GM21737 (cell line): ENCODE measurements at regions not wholly inside any gene's neighbourhood (a gene's known extent, or its start where the extent isn't known, plus 50 kb on each side); places are given as distances from the start of the nearest gene placed in this dataset.
"Not testable (repeated sequence)": the region's sequence is repeated elsewhere in the genome, so short reads cannot be mapped to it uniquely, and the experiment has no call there.

Source experiments
- ATAC-seq: cut with Tn5 transposase; IDR thresholded peaks from one replicate; pipeline ENCODE4 v1.9.1; 2021; ENCODE audit warnings: mild to moderate bottlenecking, moderate library complexity; ENCODE audit not compliant: unreplicated experiment

DNA sequence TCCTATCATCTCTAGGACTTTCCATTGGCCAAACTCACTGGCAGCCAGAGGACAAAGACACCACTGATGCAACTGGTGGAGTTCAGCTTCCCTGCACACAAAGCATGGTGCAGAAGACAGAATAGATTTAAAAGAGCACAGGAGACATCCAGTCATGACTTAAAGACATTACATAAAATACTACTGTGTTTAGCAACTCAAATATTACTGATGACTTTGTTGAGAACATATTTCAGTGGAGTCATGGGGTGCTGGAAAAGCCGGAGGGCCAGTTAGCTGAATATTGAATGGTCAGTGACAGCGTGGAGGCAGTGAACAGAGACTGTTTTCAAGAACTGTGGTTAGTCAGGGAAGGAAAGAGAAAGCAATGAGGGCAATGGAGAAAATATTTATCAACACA is 296.3 kb upstream of the NRP1 start:
- ATAC-seq, result no peak

DNA sequence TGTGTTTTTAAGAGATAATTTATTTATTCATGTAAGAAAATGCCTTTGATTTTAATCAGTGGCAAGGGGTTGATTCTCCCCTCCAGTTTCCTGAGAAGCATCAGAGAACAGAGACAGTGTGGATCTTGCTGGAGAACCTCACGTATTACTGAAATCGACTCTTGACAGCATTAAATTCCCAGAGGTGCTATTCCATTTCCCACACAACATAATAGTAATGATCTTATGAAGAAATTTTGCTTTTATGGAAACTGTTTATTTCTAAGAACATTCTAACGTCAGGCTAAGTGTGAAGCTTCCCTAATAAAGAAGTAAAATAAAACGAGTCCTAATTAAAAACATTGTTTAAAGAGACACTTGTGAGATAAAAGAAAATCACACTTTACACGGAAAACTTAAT is 293.1 kb upstream of the NRP1 start:
- no peak for ATAC-seq

DNA sequence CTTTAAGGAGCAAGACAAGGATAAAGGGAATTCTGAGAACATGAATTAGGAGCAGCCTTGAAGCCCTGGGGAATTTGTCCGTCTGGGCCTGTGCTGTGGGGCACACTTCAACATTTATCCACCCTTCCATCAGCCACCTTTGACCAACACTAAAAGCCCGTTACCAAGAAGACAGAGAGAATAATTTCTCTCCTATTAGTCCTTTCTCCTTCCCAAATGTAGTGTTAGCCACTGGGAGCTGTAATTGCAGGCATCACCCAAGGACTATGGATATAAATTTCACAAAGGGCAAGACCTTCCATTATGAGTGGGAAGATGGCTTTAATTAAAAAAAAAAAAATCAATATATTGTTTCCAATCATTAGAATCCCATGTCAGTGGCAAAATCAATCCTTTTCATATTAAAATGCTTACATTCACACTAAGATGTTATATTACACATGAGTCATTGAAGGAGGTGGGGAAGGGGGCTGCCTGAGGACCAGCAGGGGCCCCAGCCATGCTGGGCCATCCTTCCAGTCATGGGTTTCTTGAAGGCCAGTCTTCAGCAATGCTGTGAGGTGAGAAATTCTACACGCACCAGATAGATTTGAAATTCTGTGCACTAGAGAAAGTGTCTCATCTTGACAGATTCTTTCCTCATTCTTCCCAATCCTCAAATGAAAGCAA is 292.5 kb upstream of the NRP1 start:
- no peak for ATAC-seq

DNA sequence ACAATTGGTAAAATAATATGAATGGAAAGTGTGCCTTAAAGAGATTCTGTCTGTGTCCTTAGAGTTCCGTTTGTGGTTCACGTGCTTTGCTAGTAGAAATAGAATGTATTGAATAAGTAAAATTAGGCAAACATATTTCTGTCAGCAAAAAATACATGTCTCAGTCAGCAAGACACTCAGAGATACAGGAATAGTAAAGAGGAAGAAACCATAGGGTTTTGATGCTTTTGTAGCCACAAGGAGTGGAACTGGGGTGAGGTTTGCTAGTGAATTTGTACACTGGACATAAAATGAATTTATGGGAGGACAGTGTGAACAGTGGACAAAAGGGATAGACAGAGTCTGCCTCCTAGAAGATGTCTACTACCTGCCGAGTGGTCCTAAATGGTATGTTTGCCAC is 289.2 kb upstream of the NRP1 start:
- no peak for ATAC-seq

DNA sequence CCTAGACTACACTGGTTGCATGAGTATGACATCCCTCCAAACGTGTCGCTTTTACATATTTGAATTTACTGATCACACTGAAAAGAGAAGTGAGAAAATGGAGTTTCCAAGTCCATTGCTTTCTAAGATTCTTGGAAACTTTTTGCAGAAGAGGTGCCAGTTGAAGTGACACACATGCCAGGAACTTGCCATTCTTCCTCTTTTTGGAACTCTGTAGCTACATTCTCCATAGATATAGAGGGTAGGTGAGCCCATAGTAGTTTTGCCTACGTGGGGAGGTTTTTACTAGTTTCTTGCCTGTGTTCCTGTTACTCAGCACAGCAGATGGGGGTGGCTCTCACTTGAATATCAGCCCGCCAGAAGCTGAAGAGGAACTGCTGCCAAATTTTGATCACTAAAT is 286.6 kb upstream of the NRP1 start:
- ATAC-seq, result no peak

DNA sequence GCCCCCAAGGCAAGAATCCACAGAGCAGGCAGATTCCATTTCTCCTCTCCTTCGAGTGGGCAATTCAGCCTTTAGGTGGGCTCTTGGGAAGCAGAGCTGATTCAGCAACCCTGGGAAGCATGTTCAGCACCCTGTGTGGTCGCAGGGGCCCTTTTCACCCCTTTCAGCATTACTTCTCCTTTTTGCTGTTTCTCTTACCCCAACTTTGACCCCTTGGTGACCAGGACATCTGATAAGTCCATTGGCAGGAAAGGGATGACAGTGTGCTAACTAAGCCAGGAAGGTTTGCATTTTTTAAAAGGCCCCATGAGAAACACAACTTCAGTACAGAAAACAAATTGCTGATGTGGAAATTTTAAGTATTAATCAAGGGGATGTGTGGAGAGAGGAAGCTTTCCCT is 283.7 kb upstream of the NRP1 start:
- no peak for ATAC-seq

DNA sequence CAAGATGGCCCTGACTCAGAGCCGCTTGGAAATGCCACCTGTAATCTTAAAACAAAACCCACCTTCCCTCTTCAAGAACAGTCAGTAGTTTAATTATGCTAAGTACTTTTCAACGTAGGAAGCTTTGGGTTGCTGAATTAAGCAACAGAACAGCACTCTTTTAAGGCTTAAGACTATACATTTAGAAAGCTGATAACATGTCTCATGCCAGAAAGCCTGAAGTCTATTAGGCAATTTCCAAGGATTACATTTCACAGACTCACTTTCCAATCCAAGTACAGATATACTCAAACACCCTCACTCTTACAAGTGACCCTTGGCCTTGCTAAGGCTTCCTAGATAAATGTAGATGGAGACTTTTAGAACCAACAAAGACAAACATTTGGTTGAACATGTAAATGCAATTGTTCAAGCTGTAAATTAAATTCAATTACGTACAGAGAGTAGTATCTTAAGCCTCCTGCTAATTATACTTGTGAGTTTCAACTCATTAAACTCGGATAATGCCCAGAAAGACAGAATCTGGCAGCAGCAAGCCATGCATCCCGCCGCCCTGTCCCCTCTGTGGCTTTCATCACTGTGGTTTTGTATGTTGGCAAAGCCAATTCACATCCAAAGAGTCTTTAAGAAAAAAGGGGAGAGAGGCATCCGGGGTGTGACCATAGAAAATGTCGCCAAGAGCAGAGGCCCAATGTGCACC is 283.1 kb upstream of the NRP1 start:
- ATAC-seq, result no peak

DNA sequence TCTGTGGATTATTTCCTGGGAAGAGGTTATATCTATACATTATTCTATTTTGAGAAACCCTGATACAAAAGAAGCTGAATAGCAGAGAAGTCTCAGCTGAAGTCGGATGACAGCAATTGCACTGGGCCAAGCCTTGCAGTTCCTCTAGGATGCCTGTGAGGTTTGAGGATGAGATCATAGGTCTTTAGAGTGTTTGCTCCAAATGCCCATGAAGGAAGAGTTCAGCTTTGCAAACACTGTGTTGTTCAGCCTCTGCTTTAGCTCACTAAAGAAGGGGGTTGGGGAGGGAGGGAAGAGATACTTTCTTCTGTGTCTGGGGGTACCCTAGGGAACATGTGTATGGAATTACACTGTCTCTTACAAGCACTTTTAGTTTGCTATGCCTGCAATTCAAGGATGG is 282.5 kb upstream of the NRP1 start:
- no peak for ATAC-seq

DNA sequence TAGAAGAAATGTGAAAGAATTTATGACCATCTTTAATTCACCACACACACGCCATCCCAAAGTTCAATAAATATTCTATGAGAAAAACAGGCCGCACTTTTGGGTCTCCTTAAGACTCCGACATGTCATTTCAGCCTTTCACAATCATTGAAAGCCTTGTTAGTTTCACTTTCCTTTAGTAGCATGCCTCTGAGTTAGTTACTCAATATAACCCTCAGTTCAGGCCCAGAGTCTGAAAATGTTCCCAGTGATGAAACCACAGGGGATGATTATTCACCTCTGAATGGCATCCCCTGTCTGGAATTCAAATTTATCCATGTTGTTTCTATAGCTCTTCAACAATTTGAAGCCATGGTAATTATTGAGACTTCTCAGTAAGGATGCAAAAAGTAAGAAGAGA is 278.1 kb upstream of the NRP1 start:
- no peak for ATAC-seq

DNA sequence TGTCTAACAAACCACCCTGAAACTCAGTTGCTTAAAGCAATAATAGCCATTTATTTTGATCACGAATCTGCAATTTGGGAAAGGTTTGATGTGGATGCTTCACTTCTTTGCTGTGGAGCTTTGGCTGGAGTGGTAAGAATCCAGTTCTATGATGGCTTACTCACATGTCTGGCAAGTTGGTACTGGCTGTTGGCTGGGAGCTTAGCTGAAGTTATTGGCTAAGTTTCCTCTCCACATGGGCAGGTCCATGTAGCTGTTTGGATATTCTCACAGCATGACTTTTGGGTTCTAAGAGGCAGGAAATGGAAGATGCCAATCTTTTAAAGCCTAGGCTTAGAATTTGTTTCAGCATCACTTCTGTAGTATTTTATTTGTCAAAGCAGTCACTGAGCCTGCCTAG is 277.6 kb upstream of the NRP1 start:
- no peak for ATAC-seq

DNA sequence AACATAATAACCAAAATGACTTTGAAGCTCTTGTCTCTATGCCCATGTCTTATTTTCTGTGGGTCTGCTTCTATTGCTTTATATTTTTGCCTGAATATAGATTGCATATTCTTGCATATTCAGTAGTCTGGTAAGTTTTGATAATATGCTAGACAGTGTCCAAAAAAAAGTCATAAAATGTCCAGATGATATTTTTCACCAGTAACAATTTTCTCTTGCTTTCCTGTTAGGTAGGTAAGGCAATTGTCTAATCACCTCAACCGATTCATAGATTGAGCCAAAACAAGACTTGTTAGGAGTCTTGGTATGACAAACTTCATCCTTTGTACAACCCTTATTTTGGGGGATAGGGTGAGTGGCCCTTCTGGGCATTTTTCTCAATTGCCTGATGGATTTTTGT is 277.0 kb upstream of the NRP1 start:
- no peak for ATAC-seq

DNA sequence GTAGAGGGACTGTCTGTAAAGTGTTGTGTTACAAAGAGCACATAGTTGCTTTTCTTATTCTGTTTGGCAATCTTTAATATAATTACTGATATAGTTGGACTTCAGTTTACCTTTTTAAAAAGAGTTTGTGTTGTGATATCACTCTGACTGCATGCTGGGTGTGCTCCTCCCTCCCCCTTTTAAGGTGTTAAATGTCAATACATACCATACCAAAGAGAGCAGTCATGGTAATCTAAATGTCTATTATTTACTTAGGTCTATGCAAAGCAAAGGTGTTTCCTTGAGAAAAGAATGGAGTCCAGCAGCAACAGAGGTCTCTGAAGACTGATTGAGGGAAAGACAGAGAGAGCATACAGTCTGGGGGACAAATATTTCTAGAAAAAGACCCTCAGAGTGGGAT is 275.1 kb upstream of the NRP1 start:
- ATAC-seq, result no peak

DNA sequence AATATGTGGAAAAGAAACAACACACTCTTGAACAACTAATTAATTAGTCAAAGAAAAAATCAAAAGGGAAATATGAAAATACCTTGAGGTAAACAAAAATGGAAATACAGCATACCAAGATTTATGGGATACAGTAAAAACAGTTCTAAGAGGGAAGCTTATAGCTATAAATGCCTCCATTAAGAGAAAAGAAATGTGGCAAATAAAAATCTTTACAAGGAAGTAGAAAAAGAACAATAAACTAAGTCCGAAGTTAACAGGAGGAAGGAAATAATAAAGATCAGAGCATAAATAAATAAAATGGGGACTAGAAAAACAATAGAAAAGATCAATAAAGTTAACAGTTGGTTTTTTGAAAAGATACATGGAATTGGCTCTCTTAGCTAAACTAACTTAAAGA is 267.8 kb upstream of the NRP1 start:
- no peak for ATAC-seq

DNA sequence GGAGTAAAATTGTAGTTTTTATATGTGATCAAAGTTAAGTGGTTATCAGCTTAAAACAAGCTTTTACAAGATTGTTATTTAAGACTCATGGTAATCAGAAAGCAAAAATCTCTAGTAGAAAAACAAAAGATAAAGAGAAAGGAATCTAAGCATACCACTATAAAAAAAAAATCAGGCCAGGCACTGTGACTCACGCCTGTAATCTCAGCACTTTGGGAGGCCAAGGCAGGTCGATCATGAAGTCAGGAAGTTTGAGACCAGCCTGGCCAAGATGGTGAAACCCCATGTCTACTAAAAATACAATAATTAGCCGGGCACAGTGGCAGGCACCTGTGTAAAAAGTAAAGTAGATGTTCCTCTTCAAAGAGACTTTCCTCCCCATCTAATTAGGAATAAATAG is 265.9 kb upstream of the NRP1 start:
- ATAC-seq, result no peak

DNA sequence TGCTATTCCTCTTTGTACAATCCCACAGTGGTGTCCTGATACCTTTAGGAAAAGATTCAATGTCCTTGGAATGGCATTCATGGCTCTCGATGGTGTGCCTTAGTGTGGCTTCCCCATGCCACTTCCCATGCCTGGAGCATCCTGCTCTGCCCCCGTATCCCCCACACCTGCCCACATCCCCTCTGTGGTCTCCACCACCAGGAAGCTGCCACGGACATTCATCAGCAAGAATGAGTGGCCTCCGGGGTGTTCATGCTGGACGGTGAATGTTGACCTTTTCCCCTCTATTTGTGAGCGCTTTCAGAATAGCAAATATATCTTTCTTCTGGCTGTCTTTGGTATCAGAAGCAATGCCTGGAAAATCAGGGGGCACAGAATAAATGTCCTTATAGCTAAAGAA is 262.0 kb upstream of the NRP1 start:
- ATAC-seq, result no peak

DNA sequence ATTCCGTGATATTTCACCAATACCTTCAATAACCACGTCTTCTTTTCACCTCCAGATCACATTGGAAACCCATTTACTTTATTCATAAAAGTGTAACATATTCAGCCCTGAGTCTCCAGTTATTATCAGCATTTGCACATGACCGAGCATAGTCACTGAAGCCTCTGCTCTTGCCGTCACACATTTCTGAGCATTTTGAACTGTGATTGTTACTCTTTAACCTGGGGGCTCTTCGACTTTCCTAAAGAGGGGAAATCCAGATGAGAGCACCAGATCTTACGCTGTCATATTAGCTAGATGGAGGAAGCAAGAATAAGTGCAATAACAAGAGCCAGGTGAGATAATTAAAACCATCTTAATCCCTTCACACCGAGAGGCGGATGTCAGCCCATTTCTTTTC is 260.0 kb upstream of the NRP1 start:
- ATAC-seq, result no peak

DNA sequence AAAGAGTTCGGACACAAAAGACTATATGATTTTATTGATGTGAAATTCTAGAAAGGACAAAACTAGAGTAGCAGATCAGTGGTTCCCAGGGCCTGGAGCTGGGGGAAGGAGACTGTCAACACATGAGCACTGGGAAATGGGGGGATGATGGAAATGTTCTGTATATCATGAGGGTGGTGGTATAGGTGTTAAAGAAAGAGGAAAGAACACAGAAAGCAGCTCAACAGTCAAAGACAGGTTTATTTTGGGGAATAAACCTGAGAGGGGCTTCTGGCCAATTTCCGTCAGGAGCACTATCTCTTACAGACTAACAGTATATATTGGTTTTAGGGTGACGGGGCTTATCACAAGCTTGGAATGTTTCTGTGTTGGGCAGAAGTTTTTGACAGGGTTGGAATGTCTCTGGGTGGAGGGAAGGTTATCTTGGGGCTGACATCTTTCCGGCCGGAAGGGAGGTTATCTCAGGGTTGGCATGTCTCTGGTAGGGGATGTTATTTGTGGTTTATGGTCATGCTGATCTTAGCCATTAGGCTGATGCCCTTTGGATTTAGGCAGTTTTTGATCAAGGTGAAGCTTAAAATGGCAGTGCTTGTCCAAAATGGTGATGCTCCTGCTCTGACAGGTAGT is 254.6 kb upstream of the NRP1 start:
- ATAC-seq, result no peak

DNA sequence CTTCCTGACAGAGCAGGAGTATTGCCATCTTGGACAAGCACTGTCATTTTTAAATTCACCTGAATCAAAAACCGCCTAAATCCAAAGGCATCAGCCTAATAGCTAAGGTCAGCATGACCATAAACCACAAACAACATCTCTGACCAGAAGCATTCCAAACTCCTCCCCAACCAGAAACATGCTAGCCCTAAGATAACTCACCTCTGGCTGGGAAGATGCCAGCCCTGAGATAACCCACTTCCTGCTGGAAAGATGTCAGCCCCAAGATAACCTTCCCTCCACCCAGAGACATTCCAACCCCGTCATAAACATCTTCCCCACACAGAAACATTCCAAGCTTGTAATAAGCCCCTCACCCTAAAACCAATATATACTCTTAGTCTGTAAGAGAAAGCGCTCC is 250.1 kb upstream of the NRP1 start:
- ATAC-seq, result not testable (repeated sequence)

DNA sequence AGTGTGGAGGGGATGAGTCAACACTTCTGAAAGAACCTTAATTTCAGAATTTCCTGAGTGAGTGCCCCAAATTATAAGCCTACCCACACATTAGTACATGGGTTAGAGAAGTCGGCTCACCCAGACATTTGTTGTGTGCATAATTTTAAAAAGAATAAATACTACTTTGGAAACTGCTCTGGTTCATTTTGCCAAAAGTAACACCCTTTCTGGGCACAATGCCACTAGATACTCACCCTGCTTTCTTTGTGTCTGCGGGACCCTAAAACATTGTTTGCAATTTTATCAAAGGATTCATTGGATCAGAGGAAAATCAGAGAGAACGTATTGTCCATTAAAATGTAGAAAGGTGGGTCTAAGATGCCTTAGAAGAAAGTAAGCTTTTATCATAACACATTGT is 245.5 kb upstream of the NRP1 start:
- ATAC-seq, result no peak

DNA sequence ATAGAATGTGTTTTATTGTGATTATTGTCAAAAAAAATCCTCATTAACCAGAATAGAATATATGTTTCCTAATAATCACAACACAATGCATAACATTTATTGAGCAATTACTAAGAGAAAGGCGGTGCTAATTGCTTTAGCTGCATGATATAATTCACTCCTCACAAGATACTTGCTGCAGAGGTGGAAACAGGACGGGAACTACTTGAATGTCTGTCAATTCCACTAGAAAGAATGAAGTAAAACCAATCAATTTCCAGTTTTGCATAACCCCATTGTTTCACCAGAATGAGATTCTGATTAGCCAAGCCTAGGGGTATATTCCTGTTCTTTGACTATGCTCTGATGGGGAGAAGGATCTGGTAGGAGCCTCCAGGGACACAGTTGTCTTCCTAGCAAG is 239.1 kb upstream of the NRP1 start:
- ATAC-seq, result no peak

DNA sequence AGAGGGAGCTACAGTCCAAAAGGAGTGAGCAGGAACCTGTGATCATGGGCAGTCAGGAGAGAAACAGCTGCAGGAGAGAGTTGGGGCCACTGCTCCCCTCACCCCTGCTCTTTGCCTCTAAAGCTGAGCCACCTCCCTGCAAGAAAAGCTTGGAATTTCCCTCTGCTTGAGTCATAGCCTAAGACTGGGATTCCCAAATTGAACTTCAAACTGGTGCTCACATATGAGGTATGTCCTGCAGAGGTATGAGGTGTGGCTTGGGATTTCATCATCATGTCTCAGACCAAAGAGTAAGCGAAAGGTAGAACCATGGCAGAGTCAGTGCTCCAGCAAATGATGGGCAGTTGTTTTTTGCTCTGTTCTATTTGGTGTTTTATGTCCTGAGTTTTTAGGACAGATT is 237.1 kb upstream of the NRP1 start:
- ATAC-seq, result no peak

DNA sequence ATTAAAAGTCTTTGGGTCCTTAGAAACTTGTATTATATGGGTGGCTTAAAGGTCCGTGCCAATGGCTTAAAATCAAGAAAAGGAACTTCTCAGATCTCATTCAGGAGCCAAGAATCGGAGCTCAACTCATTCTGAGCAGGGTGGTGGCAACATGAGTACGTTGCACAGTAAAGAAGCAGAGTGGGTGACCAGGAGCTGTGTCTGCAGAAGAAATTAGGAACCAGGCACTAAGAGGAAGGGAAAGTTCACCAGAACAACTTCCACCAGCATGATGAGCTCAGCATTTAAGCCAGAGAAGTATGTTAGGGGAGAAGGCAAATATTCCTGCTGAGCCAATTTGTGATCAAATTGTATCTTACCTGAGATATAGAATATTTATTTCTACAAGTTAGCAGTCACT is 236.0 kb upstream of the NRP1 start:
- ATAC-seq, result no peak

DNA sequence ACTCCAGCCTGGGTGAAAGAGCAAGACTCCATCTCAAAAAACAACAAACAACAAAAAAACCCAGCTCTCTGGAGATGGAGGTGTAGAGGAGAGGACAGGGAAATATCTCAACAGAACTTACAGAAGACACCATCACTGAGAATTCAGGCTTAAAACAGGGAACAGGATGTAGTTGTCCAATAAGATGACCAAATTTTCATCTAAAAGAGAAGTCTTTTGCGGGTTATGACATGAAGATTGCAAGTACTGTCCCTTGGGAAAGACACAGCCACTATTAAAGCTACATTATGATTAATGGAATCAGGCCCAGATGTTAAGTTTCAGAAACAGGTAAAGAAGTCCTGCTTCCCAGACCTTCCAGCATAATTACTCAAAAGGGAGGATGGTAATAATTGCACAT is 235.2 kb upstream of the NRP1 start:
- no peak for ATAC-seq
